Peyer's patch (tissue), 4 donors: ENCODE measurements at regions not wholly inside any gene's neighbourhood (a gene's known extent, or its start where the extent isn't known, plus 50 kb on each side); places are given as distances from the start of the nearest gene placed in this dataset.

Source experiments
- DNase-seq, 3 donors: peaks; one replicate each; pipeline ENCODE4 v3.0.0-alpha.2; 2017 to 2019
- H3K27ac ChIP-seq, 4 donors: fragments of 200-600 bp; sonication (generic); one replicate each; pipeline ENCODE4 v1.5.1; 2016 to 2019
- H3K27me3 ChIP-seq, 2 donors: fragments of 200-600 bp; sonication (generic); one replicate each; pipeline ENCODE4 v1.5.1; 2019
- H3K36me3 ChIP-seq, 3 donors: fragments of 200-600 bp; sonication (generic); one replicate each; pipeline ENCODE4 v1.5.1; 2016 to 2019
- H3K4me1 ChIP-seq, 4 donors: fragments of 200-600 bp; sonication (generic); one replicate each; pipeline ENCODE4 v1.5.1; 2016 to 2019
- H3K4me3 ChIP-seq, 4 donors: fragments of 200-600 bp; sonication (generic); 1 replicate in 3 of 4; 2 replicates in 1 of 4; pipeline ENCODE4 v1.5.1; 2016 to 2019; ENCODE audit warnings: mild to moderate bottlenecking in 1 of 4
- H3K9me3 ChIP-seq, 4 donors: fragments of 200-600 bp; sonication (generic); one replicate each; pipeline ENCODE4 v1.5.1; 2016 to 2019; ENCODE audit warnings: mild to moderate bottlenecking in 1 of 4
- CTCF ChIP-seq, 6 experiments: fragments of 450-650 bp in 4 of 6; fragments of 200-600 bp in 2 of 6; sonication (generic) in 1 of 6; IDR thresholded peaks; one replicate each; pipeline ENCODE4 v1.5.1; 2017 to 2019; ENCODE audit warnings: antibody characterized with exemption in 6 of 6, mild to moderate bottlenecking in 3 of 6, moderate library complexity in 1 of 6
- POLR2A ChIP-seq, 2 donors: fragments of 450-650 bp; IDR thresholded peaks; one replicate each; pipeline ENCODE4 v1.5.1; 2017; ENCODE audit warnings: antibody characterized with exemption in 2 of 2, mild to moderate bottlenecking in 2 of 2, moderate library complexity in 2 of 2

- Histone ChIP-seq H3K4me3 (no peak overlapping the region), H3K36me3 (no peaks in the 10 kb centered on the region), H3K9me3 (no peaks in the 10 kb centered on the region), H3K27ac (no peak overlapping the region), H3K4me1 (no peaks in the 10 kb centered on the region), H3K27me3 (no peaks in the 10 kb centered on the region)
- no peak for TF ChIP-seq CTCF (IDR thresholded peaks at IDR 0.05)
- TF ChIP-seq POLR2A (IDR thresholded peaks at IDR 0.05) = no peak
- no peak for DNase-seq
Observed at GRCh38 chr13:109348519-109349258, 437.7 kb downstream of the IRS2 start.

- Histone ChIP-seq H3K27me3 (no peaks in the 10 kb centered on the region), H3K36me3 (no peaks in the 10 kb centered on the region), H3K4me3 (no peak overlapping the region), H3K4me1 (no peaks in the 10 kb centered on the region), H3K27ac (no peak overlapping the region), H3K9me3 (no peaks in the 10 kb centered on the region)
- TF ChIP-seq POLR2A (IDR thresholded peaks at IDR 0.05) = no peak
- TF ChIP-seq CTCF (IDR thresholded peaks at IDR 0.05) = no peak
- no peak for DNase-seq
Observed at GRCh38 chr13:109346060-109346459, 440.3 kb downstream of the IRS2 start.

GRCh38 chr13:109345433-109345941 is 440.9 kb downstream of the IRS2 start:
- no peak overlapping the region for H3K4me3 ChIP-seq
- H3K27ac ChIP-seq = no peak overlapping the region
- H3K4me1 ChIP-seq = no peaks in the 10 kb centered on the region
- no peaks in the 10 kb centered on the region for H3K9me3 ChIP-seq
- no peak for DNase-seq
- no peaks in the 10 kb centered on the region for H3K27me3 ChIP-seq
- TF ChIP-seq CTCF (IDR thresholded peaks at IDR 0.05) (no peak), POLR2A (IDR thresholded peaks at IDR 0.05) (no peak)
- H3K36me3 ChIP-seq = no peaks in the 10 kb centered on the region

- no peaks in the 10 kb centered on the region for H3K27me3 ChIP-seq
- H3K27ac ChIP-seq = no peak overlapping the region
- no peaks in the 10 kb centered on the region for H3K4me1 ChIP-seq
- no peak overlapping the region for H3K4me3 ChIP-seq
- H3K36me3 ChIP-seq = no peaks in the 10 kb centered on the region
- no peaks in the 10 kb centered on the region for H3K9me3 ChIP-seq
- TF ChIP-seq POLR2A (IDR thresholded peaks at IDR 0.05) = no peak
- no peak for TF ChIP-seq CTCF (IDR thresholded peaks at IDR 0.05)
- DNase-seq = no peak
Observed at GRCh38 chr13:109344552-109345157, 441.7 kb downstream of the IRS2 start.

GRCh38 chr13:109336730-109337129 is 449.7 kb downstream of the IRS2 start:
- Histone ChIP-seq H3K4me1 (no peaks in the 10 kb centered on the region), H3K27ac (no peak overlapping the region), H3K9me3 (no peaks in the 10 kb centered on the region), H3K27me3 (no peaks in the 10 kb centered on the region), H3K36me3 (no peaks in the 10 kb centered on the region), H3K4me3 (no peak overlapping the region)
- no peak for TF ChIP-seq POLR2A (IDR thresholded peaks at IDR 0.05)
- no peak for TF ChIP-seq CTCF (IDR thresholded peaks at IDR 0.05)
- no peak for DNase-seq
